ENCODE measurements at regions not wholly inside any gene's neighbourhood (a gene's known extent, or its start where the extent isn't known, plus 50 kb on each side); places are given as distances from the start of the nearest gene placed in this dataset.
"Not testable (repeated sequence)": the region's sequence is repeated elsewhere in the genome, so short reads cannot be mapped to it uniquely, and the experiment has no call there.

- no peak for DNase-seq
These were observed 229.8 kb upstream of the TEX13C start for GRCh38 chrX:125089761-125090445.

- DNase-seq, result no peak
These were observed 225.8 kb upstream of the TEX13C start for GRCh38 chrX:125093852-125094251.

- no peak for DNase-seq
These were observed 224.8 kb upstream of the TEX13C start for GRCh38 chrX:125094901-125095300.

- DNase-seq, result no peak
These were observed 223.2 kb upstream of the TEX13C start for GRCh38 chrX:125096469-125096868.

GRCh38 chrX:125096870-125097269 is 222.8 kb upstream of the TEX13C start:
- DNase-seq, result no peak

GRCh38 chrX:125101971-125102755 is 217.5 kb upstream of the TEX13C start:
- DNase-seq, result no peak

GRCh38 chrX:125103693-125104092 is 216.0 kb upstream of the TEX13C start:
- DNase-seq, result no peak

GRCh38 chrX:125108921-125109320 is 210.8 kb upstream of the TEX13C start:
- no peak for DNase-seq

GRCh38 chrX:125131164-125131563 is 188.5 kb upstream of the TEX13C start:
- no peak for DNase-seq

- peak; percentile 3 for DNase-seq
These were observed 187.4 kb upstream of the TEX13C start for GRCh38 chrX:125132274-125132673.

GRCh38 chrX:125137521-125137920 is 182.2 kb upstream of the TEX13C start:
- no peak for DNase-seq

- DNase-seq, result no peak
These were observed 169.4 kb upstream of the TEX13C start for GRCh38 chrX:125150231-125150630.

GRCh38 chrX:125151146-125151545 is 168.5 kb upstream of the TEX13C start:
- DNase-seq, result no peak

- DNase-seq, result no peak
These were observed 167.7 kb upstream of the TEX13C start for GRCh38 chrX:125152011-125152410.

- no peak for DNase-seq
These were observed 166.1 kb upstream of the TEX13C start for GRCh38 chrX:125153621-125154020.

GRCh38 chrX:125154288-125155257 is 165.1 kb upstream of the TEX13C start:
- DNase-seq, result not testable (repeated sequence)

- DNase-seq, result not testable (repeated sequence)
These were observed 164.2 kb upstream of the TEX13C start for GRCh38 chrX:125155296-125156033.

- DNase-seq, result no peak
These were observed 149.2 kb upstream of the TEX13C start for GRCh38 chrX:125170459-125170858.

- no peak for DNase-seq
These were observed 147.1 kb upstream of the TEX13C start for GRCh38 chrX:125172531-125172930.

GRCh38 chrX:125175991-125176584 is 143.6 kb upstream of the TEX13C start:
- DNase-seq, result no peak

- no peak for DNase-seq
These were observed 125.8 kb upstream of the TEX13C start for GRCh38 chrX:125193921-125194320.

- no peak for DNase-seq
These were observed 121.1 kb upstream of the TEX13C start for GRCh38 chrX:125198546-125198945.
